ENCODE measurements at regions not wholly inside any gene's neighbourhood (a gene's known extent, or its start where the extent isn't known, plus 50 kb on each side); places are given as distances from the start of the nearest gene placed in this dataset.

GRCh38 chr3:42012935-42013690 lies 51.2 kb upstream of the ULK4 start:
- DNase-seq: no peak

- DNase-seq: no peak
Measured at GRCh38 chr3:42012383-42012934, 50.6 kb upstream of the ULK4 start.
